GM18505 (cell line): ENCODE measurements at regions not wholly inside any gene's neighbourhood (a gene's known extent, or its start where the extent isn't known, plus 50 kb on each side); places are given as distances from the start of the nearest gene placed in this dataset.

ENCODE experiments used
- ATAC-seq: cut with Tn5 transposase; IDR thresholded peaks from one replicate; pipeline ENCODE4 v1.9.1; 2021; ENCODE audit not compliant: unreplicated experiment
- POLR2A ChIP-seq: IDR thresholded peaks from 4 replicates; pipeline ENCODE4 v1.6.1; 2011; ENCODE audit warnings: borderline replicate concordance; ENCODE audit not compliant: insufficient read depth, insufficient read length; ENCODE audit errors: extremely low read depth

- no peak for TF ChIP-seq POLR2A
- ATAC-seq: no peak
Measured at GRCh38 chr13:30037306-30037705, 186.9 kb upstream of the UBL3 start.

GRCh38 chr13:30034458-30034795, 184.0 kb upstream of the UBL3 start:
- TF ChIP-seq POLR2A: no peak
- no peak for ATAC-seq

GRCh38 chr13:30033681-30034457, 183.5 kb upstream of the UBL3 start:
- ATAC-seq: no peak
- no peak for TF ChIP-seq POLR2A

- ATAC-seq: no peak
- TF ChIP-seq POLR2A: no peak
Measured at GRCh38 chr13:30032263-30032662, 181.8 kb upstream of the UBL3 start.

GRCh38 chr13:30031488-30031887, 181.1 kb upstream of the UBL3 start:
- no peak for TF ChIP-seq POLR2A
- ATAC-seq: no peak

GRCh38 chr13:30030141-30030750, 179.8 kb upstream of the UBL3 start:
- TF ChIP-seq POLR2A: no peak
- ATAC-seq: no peak

GRCh38 chr13:30027569-30028455, 177.4 kb upstream of the UBL3 start:
- no peak for ATAC-seq
- no peak for TF ChIP-seq POLR2A

GRCh38 chr13:30026909-30027308, 176.5 kb upstream of the UBL3 start:
- TF ChIP-seq POLR2A: no peak
- ATAC-seq: no peak

GRCh38 chr13:30026093-30026492, 175.7 kb upstream of the UBL3 start:
- ATAC-seq: no peak
- TF ChIP-seq POLR2A: no peak

GRCh38 chr13:30025351-30025750, 174.9 kb upstream of the UBL3 start:
- ATAC-seq: no peak
- no peak for TF ChIP-seq POLR2A

- no peak for TF ChIP-seq POLR2A
- ATAC-seq: no peak
Measured at GRCh38 chr13:30024125-30024865, 173.9 kb upstream of the UBL3 start.

- no peak for TF ChIP-seq POLR2A
- no peak for ATAC-seq
Measured at GRCh38 chr13:30023196-30023895, 172.9 kb upstream of the UBL3 start.

- ATAC-seq: no peak
- no peak for TF ChIP-seq POLR2A
Measured at GRCh38 chr13:30022796-30023195, 172.4 kb upstream of the UBL3 start.

- no peak for ATAC-seq
- no peak for TF ChIP-seq POLR2A
Measured at GRCh38 chr13:30022256-30022655, 171.8 kb upstream of the UBL3 start.
